Esophagus (tissue), 2 donors: ENCODE measurements at regions not wholly inside any gene's neighbourhood (a gene's known extent, or its start where the extent isn't known, plus 50 kb on each side); places are given as distances from the start of the nearest gene placed in this dataset.

Experiments used
- H3K27ac ChIP-seq, 2 donors: one replicate each; pipeline ENCODE4 v1.5.1; 2013; ENCODE audit warnings: low read depth in 2 of 2, mild to moderate bottlenecking in 2 of 2, inconsistent platforms in 1 of 2, low read length in 1 of 2, moderate library complexity in 1 of 2
- H3K27me3 ChIP-seq, 2 donors: one replicate each; pipeline ENCODE4 v1.6.1; 2013; ENCODE audit warnings: low read length in 2 of 2, control low read depth in 1 of 2, mild to moderate bottlenecking in 1 of 2; ENCODE audit not compliant: insufficient read depth in 2 of 2, control insufficient read depth in 1 of 2
- H3K36me3 ChIP-seq, 2 donors: one replicate each; pipeline ENCODE4 v1.6.1; 2013; ENCODE audit warnings: low read length in 1 of 2; ENCODE audit not compliant: control insufficient read depth in 2 of 2, insufficient read depth in 2 of 2
- H3K4me1 ChIP-seq, 2 donors: one replicate each; pipeline ENCODE4 v1.6.1; 2013; ENCODE audit warnings: low read length in 1 of 2; ENCODE audit not compliant: control insufficient read depth in 2 of 2, insufficient read depth in 2 of 2
- H3K4me3 ChIP-seq, 2 donors: one replicate each; pipeline ENCODE4 v1.5.1; 2013; ENCODE audit warnings: low read length in 2 of 2, mild to moderate bottlenecking in 2 of 2, low read depth in 1 of 2, moderate library complexity in 1 of 2
- H3K9me3 ChIP-seq, 2 donors: one replicate each; pipeline ENCODE4 v1.6.1; 2013; ENCODE audit warnings: mild to moderate bottlenecking in 2 of 2, low read depth in 1 of 2, low read length in 1 of 2, moderate library complexity in 1 of 2; ENCODE audit not compliant: control insufficient read depth in 2 of 2, insufficient read depth in 1 of 2
- WGBS, 2 donors: extraction: QIAGEN DNeasy Blood & Tissue Kit; methylation state at CpG; one replicate each; pipeline ENCODE4 v1.1.7; 2013; 5-methylcytosine and 5-hydroxymethylcytosine counted together
- donor health status: healthy with polysubstance abuse.
- donor health status: Bipolar disorder and iron deficiency.

DNA sequence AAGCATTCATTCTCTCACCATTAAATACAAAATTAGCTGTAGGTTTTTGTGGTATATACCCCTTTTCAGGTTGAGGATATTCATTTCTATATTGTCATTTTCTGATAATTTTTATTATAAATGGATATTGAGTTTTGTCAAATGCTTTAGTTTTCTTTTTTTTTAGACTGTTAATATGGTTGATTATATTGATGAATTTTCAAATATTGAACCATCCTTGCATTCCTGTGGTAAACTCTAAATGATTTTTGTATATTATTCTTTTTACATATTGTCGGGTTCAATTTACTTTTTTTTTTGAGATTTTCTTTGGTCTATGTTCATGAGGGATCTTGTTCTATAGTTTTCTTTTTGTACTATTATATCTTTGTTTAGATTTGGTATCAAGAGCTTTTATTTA lies 165.1 kb downstream of the GPAT3 start:
- no peaks in the 10 kb centered on the region for H3K4me1 ChIP-seq
- H3K27me3 ChIP-seq: no peaks in the 10 kb centered on the region
- no peaks in the 10 kb centered on the region for H3K36me3 ChIP-seq
- H3K27ac ChIP-seq: no peak overlapping the region
- WGBS, 2 donors: 87 to 88% methylated on average over 1 of the region's 1 CpG
- peaks cover 0 to 3% of the 10 kb centered on the region in 2 donors for H3K9me3 ChIP-seq
- no peak overlapping the region for H3K4me3 ChIP-seq

GRCh38 chr4:83699358-83699757 lies 163.4 kb downstream of the GPAT3 start:
- Histone ChIP-seq H3K36me3 (no peaks in the 10 kb centered on the region), H3K4me3 (no peak overlapping the region), H3K4me1 (no peaks in the 10 kb centered on the region), H3K9me3 (peaks cover 0 to 3% of the 10 kb centered on the region in 2 donors), H3K27me3 (no peaks in the 10 kb centered on the region), H3K27ac (no peak overlapping the region)
- WGBS, 2 donors: 70 to 85% methylated on average over 1 of the region's 1 CpG

DNA sequence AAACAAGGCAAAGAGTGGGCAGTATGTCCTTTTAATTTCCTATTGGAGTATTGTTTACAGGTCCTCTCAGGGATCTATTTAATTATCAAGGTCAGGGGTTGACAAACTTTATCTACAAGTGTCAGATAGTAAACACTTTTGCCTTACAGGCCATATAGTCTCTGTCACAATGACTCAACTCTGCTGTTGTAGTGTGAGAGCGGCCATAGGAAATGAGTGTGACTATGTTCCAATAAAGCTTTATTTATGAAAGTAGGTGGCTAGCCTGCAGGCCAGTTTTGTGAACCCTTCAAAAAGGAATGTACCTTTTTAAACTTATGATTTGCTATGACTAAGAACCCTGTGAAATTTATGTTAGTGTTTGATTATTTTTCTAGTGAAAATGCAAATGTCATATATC lies 156.1 kb downstream of the GPAT3 start:
- Histone ChIP-seq H3K36me3 (no peaks in the 10 kb centered on the region), H3K4me3 (no peak overlapping the region), H3K27ac (no peak overlapping the region), H3K4me1 (no peaks in the 10 kb centered on the region), H3K9me3 (no peaks in the 10 kb centered on the region), H3K27me3 (no peaks in the 10 kb centered on the region)
- WGBS, 2 donors: 84 to 87% methylated on average over 1 of the region's 1 CpG

DNA sequence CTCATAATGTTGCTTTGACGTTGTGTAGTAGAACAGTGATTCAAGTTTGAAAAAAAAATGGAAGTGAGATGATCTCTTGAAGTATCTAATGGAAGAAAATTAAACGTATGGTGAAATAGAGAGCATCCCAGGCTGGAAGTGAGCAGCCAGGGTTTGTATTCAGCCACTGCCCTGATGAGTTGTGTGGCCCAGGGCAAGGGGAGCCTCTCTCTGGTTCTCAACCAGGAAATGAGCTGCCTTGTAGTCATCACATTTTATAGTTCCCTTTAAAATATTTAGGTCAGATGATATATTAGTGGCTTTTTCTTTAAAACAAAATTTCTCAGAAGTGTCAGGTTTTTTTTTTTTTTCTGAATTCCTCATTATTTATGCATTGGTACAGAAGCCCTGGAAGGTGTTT lies 150.3 kb downstream of the GPAT3 start:
- no peak overlapping the region for H3K27ac ChIP-seq
- 69 to 70% methylated on average over 2 of the region's 2 CpGs for WGBS, 2 donors
- no peaks in the 10 kb centered on the region for H3K4me1 ChIP-seq

DNA sequence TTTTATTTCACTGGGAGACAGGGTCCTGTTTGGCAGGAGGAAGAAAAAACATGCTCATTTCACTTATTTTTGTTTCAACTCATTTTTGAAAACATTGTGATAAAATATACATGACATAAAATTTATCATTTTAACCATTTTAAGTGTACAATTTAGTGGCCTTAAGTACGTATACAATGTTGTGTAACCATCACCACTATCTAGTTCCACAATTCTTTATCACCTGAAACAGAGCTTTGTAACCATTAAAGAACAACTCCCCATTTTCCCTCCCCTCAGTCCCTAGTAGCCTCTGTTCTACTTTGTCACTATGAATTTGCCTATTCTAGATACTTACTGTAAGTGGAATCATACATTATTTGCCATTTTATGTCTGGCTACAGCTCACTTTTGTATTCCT lies 143.8 kb downstream of the GPAT3 start:
- no peaks in the 10 kb centered on the region for H3K4me1 ChIP-seq
- no peak overlapping the region for H3K4me3 ChIP-seq
- no peaks in the 10 kb centered on the region for H3K9me3 ChIP-seq
- H3K27me3 ChIP-seq: peaks cover 0 to 3% of the 10 kb centered on the region in 2 donors
- WGBS, 2 donors: 69 to 83% methylated on average over 1 of the region's 1 CpG
- H3K36me3 ChIP-seq: no peaks in the 10 kb centered on the region
- no peak overlapping the region for H3K27ac ChIP-seq

More for the DNA sequence above, 150.3 kb downstream of the GPAT3 start:
- Histone ChIP-seq H3K4me3 (no peak overlapping the region), H3K9me3 (no peaks in the 10 kb centered on the region), H3K27me3 (no peaks in the 10 kb centered on the region), H3K36me3 (no peaks in the 10 kb centered on the region)

DNA sequence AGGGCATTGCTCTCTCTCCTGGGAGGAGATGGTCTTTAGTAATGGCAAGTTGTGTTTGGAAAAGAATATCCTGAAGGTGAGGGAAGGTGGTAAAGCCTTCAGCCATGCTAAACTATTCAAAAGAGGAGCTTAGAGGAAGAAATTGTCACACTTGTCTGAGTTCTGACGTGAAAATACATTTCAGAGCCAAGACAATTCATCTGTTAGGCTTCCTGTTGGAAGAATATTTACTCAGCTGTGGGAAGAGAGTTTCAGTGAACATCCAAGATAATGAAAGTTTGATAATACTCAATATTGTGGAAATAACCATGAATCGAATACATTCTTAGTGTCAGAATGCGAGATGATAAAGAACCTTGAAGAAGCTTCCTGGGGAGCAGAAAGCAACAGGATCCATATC lies 143.3 kb downstream of the GPAT3 start:
- H3K27ac ChIP-seq: no peak overlapping the region
- H3K4me3 ChIP-seq: no peak overlapping the region
- H3K4me1 ChIP-seq: no peaks in the 10 kb centered on the region
- H3K9me3 ChIP-seq: no peaks in the 10 kb centered on the region
- H3K36me3 ChIP-seq: no peaks in the 10 kb centered on the region
- peaks cover 0 to 3% of the 10 kb centered on the region in 2 donors for H3K27me3 ChIP-seq
- WGBS, 2 donors: 64 to 68% methylated on average over 3 of the region's 3 CpGs

GRCh38 chr4:83677656-83678055 lies 141.7 kb downstream of the GPAT3 start:
- Histone ChIP-seq H3K4me1 (no peaks in the 10 kb centered on the region), H3K27ac (no peak overlapping the region), H3K4me3 (no peak overlapping the region), H3K27me3 (peaks cover 0 to 3% of the 10 kb centered on the region in 2 donors), H3K9me3 (no peaks in the 10 kb centered on the region), H3K36me3 (no peaks in the 10 kb centered on the region)
- 67 to 71% methylated on average over 3 of the region's 3 CpGs for WGBS, 2 donors

- no peaks in the 10 kb centered on the region for H3K36me3 ChIP-seq
- no peaks in the 10 kb centered on the region for H3K9me3 ChIP-seq
- H3K27me3 ChIP-seq: no peaks in the 10 kb centered on the region
- WGBS, 2 donors: 76 to 81% methylated on average over 5 of the region's 5 CpGs
- H3K4me3 ChIP-seq: no peak overlapping the region
- H3K27ac ChIP-seq: no peak overlapping the region
- H3K4me1 ChIP-seq: no peaks in the 10 kb centered on the region
These were observed 128.8 kb downstream of the GPAT3 start for GRCh38 chr4:83664741-83665140.

- H3K36me3 ChIP-seq: no peaks in the 10 kb centered on the region
- H3K27ac ChIP-seq: no peak overlapping the region
- no peaks in the 10 kb centered on the region for H3K9me3 ChIP-seq
- H3K4me1 ChIP-seq: no peaks in the 10 kb centered on the region
- WGBS, 2 donors: 84 to 91% methylated on average over 10 of the region's 10 CpGs
- H3K27me3 ChIP-seq: no peaks in the 10 kb centered on the region
- no peak overlapping the region for H3K4me3 ChIP-seq
These were observed 128.2 kb downstream of the GPAT3 start for GRCh38 chr4:83664071-83664470.

DNA sequence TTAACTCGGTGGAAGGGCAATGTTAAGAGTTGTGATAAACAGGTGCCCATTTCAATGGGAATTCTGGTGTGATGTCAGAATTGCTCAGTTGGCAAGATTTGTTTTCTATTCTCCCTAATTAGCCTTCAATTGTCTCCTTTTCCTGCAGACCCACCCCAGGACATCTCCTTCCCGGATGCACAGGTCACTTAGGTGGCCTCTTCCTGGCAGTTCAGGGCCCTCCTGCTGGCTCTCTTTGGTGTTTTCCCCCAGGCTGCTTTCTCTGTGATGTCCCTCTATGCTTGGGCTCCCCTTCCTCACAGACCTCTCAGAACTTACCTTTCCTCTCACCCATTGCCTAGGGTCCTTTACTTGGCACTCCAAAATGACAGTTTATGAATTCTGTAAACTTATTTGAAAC lies 126.3 kb downstream of the GPAT3 start:
- H3K4me3 ChIP-seq: no peak overlapping the region
- H3K36me3 ChIP-seq: no peaks in the 10 kb centered on the region
- 72 to 77% methylated on average over 2 of the region's 2 CpGs for WGBS, 2 donors
- no peaks in the 10 kb centered on the region for H3K9me3 ChIP-seq
- no peaks in the 10 kb centered on the region for H3K27me3 ChIP-seq
- no peaks in the 10 kb centered on the region for H3K4me1 ChIP-seq
- no peak overlapping the region for H3K27ac ChIP-seq
